Skeletal muscle tissue (tissue), 3 donors: ENCODE measurements at regions not wholly inside any gene's neighbourhood (a gene's known extent, or its start where the extent isn't known, plus 50 kb on each side); places are given as distances from the start of the nearest gene placed in this dataset.

Source experiments
- H3K27ac ChIP-seq: one replicate; pipeline ENCODE4 v1.7.0; 2013; ENCODE audit warnings: mild to moderate bottlenecking, low read depth, low read length, inconsistent platforms
- H3K27me3 ChIP-seq, 3 donors: one replicate each; pipeline ENCODE4 v1.7.0; 2013; ENCODE audit warnings: low read length in 3 of 3; ENCODE audit not compliant: control insufficient read depth in 3 of 3, insufficient read depth in 3 of 3
- H3K36me3 ChIP-seq, 3 donors: one replicate each; pipeline ENCODE4 v1.7.0; 2013; ENCODE audit warnings: low read length in 3 of 3; ENCODE audit not compliant: control insufficient read depth in 3 of 3, insufficient read depth in 3 of 3
- H3K4me1 ChIP-seq, 3 donors: one replicate each; pipeline ENCODE4 v1.7.0; 2013; ENCODE audit warnings: low read length in 3 of 3, mild to moderate bottlenecking in 3 of 3; ENCODE audit not compliant: control insufficient read depth in 3 of 3, insufficient read depth in 3 of 3
- H3K4me3 ChIP-seq, 3 donors: one replicate each; pipeline ENCODE4 v1.7.0; 2013; ENCODE audit warnings: low read length in 3 of 3
- H3K9ac ChIP-seq, 3 donors: one replicate each; pipeline ENCODE4 v1.7.0; 2013; ENCODE audit warnings: low read length in 3 of 3, mild to moderate bottlenecking in 3 of 3, moderate library complexity in 2 of 3, low read depth in 1 of 3
- H3K9me3 ChIP-seq, 3 donors: one replicate each; pipeline ENCODE4 v1.7.0; 2013; ENCODE audit warnings: low read length in 3 of 3; ENCODE audit not compliant: control insufficient read depth in 3 of 3
- donor health status: Osteomylitis.

DNA sequence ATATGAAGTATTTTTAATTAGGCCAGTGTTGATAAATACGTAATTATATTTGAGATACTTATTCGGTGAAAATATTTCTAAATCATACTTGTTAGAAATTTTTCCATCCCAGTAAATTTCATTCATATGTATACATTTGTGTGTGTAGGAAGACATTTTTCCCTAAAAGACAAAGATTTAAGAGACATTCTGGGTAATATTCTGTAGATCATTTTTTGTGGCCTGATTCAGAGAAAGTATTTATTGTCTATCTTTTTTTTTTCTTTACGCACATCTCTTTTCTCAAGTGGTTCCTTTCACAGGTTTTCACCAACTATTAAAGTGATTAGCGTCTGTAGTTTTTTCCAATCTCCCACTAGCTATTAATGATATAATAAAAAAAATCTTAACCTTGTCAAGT is 224.1 kb downstream of the MEF2C start:
- H3K4me3 ChIP-seq: no peak overlapping the region
- peaks cover 48 to 65% (median 64%) of the 10 kb centered on the region in 3 donors for H3K27me3 ChIP-seq
- no peak overlapping the region for H3K27ac ChIP-seq
- H3K9me3 ChIP-seq: no peaks in the 10 kb centered on the region
- no peaks in the 10 kb centered on the region for H3K36me3 ChIP-seq
- no peak overlapping the region for H3K9ac ChIP-seq
- H3K4me1 ChIP-seq: peaks cover 5 to 8% (median 8%) of the 10 kb centered on the region in 3 donors

DNA sequence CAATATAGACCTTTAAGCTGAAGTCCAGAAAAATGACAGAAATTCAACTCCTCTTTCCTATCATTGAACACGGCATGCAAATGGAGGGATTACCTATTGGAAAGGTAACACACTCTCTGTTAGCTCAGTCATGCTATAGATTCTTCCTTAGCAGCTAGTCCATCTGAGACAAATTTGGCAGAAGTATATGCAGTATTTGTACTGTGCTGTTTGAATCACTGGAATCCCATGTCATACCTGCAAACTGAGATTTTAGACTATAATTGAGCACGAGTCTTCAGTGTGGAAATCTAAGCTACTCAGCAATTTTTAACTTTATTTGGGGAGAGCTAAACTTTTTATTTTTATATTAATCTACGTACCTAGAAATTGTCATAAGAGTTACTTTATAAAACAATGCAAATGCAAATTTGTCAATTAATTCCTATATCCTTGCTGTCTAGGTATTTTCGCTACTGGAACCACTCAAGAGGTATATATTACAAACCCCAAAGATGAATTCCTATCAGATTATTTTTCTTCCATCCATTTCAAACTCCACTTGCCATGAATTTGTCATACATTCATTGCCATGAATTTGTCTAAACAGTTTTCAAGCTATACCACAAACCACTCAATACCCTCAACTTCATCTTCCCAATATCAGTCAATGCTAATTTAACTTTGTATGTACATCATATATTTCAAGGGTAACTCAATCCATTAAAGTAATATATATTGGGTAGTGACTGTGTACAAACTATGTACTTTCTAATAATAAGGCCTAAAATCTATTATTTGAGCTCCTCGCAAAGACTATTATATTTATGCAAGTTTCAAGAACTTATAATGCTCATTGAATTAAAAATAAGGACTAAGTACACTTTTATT is 224.8 kb downstream of the MEF2C start:
- Histone ChIP-seq H3K9ac (no peak overlapping the region), H3K4me1 (peaks cover 5 to 8% (median 8%) of the 10 kb centered on the region in 3 donors), H3K27ac (no peak overlapping the region), H3K9me3 (no peaks in the 10 kb centered on the region), H3K36me3 (no peaks in the 10 kb centered on the region), H3K4me3 (no peak overlapping the region), H3K27me3 (peaks cover 42 to 59% (median 57%) of the 10 kb centered on the region in 3 donors)

DNA sequence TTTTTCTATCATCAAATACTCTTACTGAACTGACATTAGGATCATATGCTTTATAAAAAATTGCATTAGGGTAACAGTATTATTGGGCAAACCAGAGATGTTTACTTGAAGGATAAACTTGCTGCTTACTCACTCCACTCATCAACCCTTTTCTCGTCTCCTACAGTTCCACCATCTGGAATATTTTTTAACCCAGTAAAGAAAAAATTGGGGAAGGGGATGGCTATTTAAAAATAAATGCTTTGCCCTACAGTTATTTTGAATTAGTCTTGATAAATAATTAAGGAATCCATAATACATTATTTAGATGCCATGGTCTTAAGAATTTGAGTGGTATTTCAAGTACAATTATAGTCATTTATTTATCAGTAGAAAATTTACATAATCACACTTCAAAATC is 225.8 kb downstream of the MEF2C start:
- H3K36me3 ChIP-seq: no peaks in the 10 kb centered on the region
- H3K27ac ChIP-seq: no peak overlapping the region
- H3K4me3 ChIP-seq: no peak overlapping the region
- H3K9ac ChIP-seq: no peak overlapping the region
- peaks cover 5 to 8% (median 8%) of the 10 kb centered on the region in 3 donors for H3K4me1 ChIP-seq
- H3K27me3 ChIP-seq: peaks cover 34 to 53% (median 48%) of the 10 kb centered on the region in 3 donors
- H3K9me3 ChIP-seq: no peaks in the 10 kb centered on the region

DNA sequence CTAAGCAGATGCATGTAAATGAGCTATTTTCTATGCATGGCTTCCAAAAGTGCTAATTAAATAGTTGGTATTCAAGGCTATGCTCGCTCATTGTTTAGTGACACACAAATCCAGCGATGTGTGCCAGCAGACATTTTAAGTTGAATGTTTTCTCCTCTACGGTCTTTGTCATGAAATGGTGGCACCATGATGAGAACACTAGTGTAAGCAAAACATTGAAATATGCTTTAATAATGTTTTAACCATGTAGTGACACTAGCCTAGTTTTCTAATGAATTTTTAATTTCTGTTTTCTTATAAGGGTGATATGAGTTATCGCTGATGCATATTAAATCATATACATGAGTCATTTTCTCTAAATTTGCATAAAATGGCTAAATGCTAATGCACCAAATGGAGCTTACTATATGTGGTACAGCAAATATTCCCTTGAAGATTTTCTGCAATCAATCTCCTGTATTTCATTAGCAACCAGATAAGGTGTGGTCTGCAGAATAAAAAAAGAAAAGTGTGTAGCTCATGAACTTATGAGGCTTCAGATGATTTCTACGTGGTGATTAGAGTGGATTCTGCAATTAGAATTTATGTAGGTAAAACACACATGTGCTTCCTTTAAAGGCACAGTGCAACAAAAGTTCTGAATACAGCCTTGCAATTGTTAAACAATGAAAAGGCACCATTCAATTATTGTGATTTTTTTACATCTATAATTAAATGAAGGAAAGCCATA is 226.6 kb downstream of the MEF2C start:
- H3K36me3 ChIP-seq: no peaks in the 10 kb centered on the region
- no peaks in the 10 kb centered on the region for H3K9me3 ChIP-seq
- H3K27me3 ChIP-seq: peaks cover 28 to 47% (median 42%) of the 10 kb centered on the region in 3 donors
- H3K9ac ChIP-seq: no peak overlapping the region
- peaks cover 5 to 7% (median 7%) of the 10 kb centered on the region in 3 donors for H3K4me1 ChIP-seq
- H3K27ac ChIP-seq: no peak overlapping the region
- no peak overlapping the region for H3K4me3 ChIP-seq

DNA sequence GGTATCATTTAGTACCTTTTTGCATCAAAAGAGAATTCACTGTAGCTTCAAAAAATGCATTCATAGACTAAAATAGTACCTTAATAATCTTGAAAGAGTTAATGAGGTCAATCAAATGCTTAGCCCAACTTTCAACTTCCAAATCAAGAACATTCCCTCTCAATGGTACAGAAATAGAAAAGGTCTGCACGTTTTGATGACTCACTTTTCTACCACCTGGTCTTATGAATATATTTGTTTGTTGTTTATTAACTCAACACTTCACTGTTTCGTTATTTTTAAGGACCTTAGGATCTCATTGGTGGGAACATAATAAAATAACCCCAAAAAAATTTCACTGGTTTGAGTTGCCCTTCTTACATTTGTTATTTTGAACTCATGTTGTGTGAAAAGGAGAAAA is 229.5 kb downstream of the MEF2C start:
- H3K4me3 ChIP-seq: no peak overlapping the region
- peaks cover 6 to 25% (median 16%) of the 10 kb centered on the region in 3 donors for H3K27me3 ChIP-seq
- H3K36me3 ChIP-seq: no peaks in the 10 kb centered on the region
- H3K9ac ChIP-seq: no peak overlapping the region
- H3K9me3 ChIP-seq: no peaks in the 10 kb centered on the region
- H3K27ac ChIP-seq: no peak overlapping the region
- H3K4me1 ChIP-seq: no peaks in the 10 kb centered on the region

DNA sequence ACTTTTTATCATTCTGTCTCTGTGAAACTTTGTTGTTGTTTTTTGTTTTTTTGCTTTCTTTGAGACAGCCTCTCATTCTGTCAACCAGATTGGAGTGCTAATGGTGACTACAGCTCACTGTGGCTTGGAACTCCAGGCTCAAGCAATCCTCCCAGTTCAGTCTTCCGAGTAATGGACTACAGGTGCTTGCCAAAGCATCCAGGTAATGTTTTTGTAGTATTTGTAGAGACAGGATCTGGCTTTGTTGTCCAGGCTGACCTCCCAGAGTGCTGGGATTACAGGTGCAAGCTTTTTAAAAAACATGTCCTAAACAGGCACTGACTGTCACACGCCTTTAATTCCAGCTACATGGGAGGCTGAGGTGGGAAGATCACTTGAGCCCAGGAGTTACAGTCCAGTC is 235.1 kb downstream of the MEF2C start:
- no peaks in the 10 kb centered on the region for H3K9me3 ChIP-seq
- H3K4me1 ChIP-seq: no peaks in the 10 kb centered on the region
- no peak overlapping the region for H3K9ac ChIP-seq
- no peaks in the 10 kb centered on the region for H3K36me3 ChIP-seq
- no peak overlapping the region for H3K27ac ChIP-seq
- H3K4me3 ChIP-seq: no peak overlapping the region
- H3K27me3 ChIP-seq: peaks cover 3% of the 10 kb centered on the region in 3 donors

DNA sequence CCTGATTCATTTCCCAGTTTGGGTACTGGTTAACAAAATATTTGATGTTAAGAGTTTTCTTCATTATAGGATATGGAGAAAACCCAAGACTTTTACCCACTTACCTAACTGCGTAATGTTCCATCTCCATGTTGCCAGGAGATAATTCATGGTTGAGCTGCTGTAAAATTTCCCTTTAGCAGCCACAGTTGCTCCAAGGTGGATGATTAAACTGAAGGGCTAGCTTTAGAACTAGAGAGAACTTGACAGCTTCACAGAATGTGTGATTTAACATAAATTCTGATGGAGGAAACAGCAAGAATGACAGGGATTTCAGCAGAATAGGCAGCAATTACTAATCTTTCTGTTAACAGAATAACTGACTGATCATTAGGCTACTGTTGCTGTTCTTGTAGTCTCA is 236.1 kb downstream of the MEF2C start:
- Histone ChIP-seq H3K9ac (no peak overlapping the region), H3K9me3 (no peaks in the 10 kb centered on the region), H3K4me3 (no peak overlapping the region), H3K27me3 (peaks cover 3% of the 10 kb centered on the region in 3 donors), H3K27ac (no peak overlapping the region), H3K36me3 (no peaks in the 10 kb centered on the region), H3K4me1 (no peaks in the 10 kb centered on the region)

DNA sequence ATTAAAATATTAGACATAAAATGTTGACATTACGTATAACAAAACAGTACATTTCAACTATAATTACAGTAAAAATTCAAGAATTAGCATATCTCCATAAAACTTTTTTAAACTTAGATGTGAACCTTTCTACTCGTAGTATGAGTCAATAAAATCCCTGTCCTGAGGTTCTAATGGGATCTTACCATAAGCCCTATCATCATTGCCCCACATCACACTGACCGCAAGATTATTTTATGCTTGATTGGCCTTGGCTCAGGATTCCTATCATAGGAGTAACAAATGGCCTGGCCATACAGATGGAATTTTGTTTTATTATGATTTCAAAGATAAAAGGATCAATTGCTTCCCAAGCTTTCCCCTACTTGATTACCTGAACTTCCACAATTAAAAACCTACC is 238.3 kb downstream of the MEF2C start:
- Histone ChIP-seq H3K9ac (no peak overlapping the region), H3K27ac (no peak overlapping the region), H3K27me3 (peaks cover 2 to 6% (median 3%) of the 10 kb centered on the region in 3 donors), H3K9me3 (no peaks in the 10 kb centered on the region), H3K4me3 (no peak overlapping the region), H3K36me3 (no peaks in the 10 kb centered on the region), H3K4me1 (no peaks in the 10 kb centered on the region)

DNA sequence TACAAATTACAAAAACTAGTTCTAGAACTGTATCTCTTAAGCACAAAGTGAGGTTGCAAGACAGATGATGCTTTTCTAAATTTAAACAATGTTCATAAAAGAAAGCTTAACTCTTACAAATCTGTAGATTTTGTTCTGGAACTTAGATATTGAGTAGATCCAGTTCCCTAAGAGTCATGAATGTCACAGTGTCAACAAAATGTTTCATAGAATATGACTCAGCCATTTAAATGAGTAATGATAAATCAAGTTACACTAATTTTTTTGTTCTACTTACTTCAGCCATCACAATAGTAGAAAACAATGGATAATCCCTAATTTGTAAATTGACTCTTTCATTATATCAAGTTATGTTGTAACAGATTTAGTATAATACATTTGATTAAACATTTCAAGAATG is 239.7 kb downstream of the MEF2C start:
- Histone ChIP-seq H3K4me3 (no peak overlapping the region), H3K9me3 (no peaks in the 10 kb centered on the region), H3K9ac (no peak overlapping the region), H3K4me1 (no peaks in the 10 kb centered on the region), H3K27me3 (peaks cover 0 to 6% (median 3%) of the 10 kb centered on the region in 3 donors), H3K36me3 (no peaks in the 10 kb centered on the region), H3K27ac (no peak overlapping the region)

DNA sequence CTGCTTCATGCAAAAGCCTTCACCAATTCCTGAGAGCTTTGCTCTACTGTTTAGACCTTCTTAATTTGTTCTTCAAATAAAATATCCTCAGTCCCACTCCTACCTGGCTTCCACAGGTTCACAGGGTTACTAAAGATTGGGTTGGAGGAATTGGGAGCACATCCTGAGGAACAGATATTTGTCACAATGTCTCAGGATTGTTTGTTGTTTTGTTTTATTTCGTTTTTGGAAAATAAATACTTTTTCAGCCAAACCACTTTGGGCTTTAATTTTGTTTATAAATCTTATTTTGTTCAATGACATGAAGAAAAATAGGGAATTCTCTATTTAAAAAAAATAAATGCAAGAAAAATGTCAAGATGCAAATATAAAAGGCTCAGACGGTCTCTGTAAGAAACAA is 249.0 kb downstream of the MEF2C start:
- Histone ChIP-seq H3K9me3 (no peaks in the 10 kb centered on the region), H3K9ac (no peak overlapping the region), H3K4me1 (no peaks in the 10 kb centered on the region), H3K27me3 (no peaks in the 10 kb centered on the region), H3K27ac (no peak overlapping the region), H3K4me3 (no peak overlapping the region), H3K36me3 (no peaks in the 10 kb centered on the region)
